WTC11 (cell line): ENCODE measurements at regions not wholly inside any gene's neighbourhood (a gene's known extent, or its start where the extent isn't known, plus 50 kb on each side); places are given as distances from the start of the nearest gene placed in this dataset.

Experiments used
- CBFB ChIP-seq: sonication (generic); formaldehyde crosslinking; IDR thresholded peaks from 2 replicates; pipeline ENCODE4 v1.8.1; 2022; ENCODE audit warnings: mild to moderate bottlenecking, low read depth, missing genetic modification reagents
- GTF2I ChIP-seq: fragments of 250-450 bp; sonication (Bioruptor Pico); conservative IDR thresholded peaks from 2 replicates; pipeline ENCODE4 v1.4.0; 2021; ENCODE audit warnings: mild to moderate bottlenecking
- IRF2 ChIP-seq: sonication (generic); formaldehyde crosslinking; IDR thresholded peaks from 2 replicates; pipeline ENCODE4 v1.8.0; 2022; ENCODE audit warnings: low read depth, missing genetic modification reagents, borderline replicate concordance
- JUN ChIP-seq: sonication (generic); formaldehyde crosslinking; IDR thresholded peaks from 2 replicates; pipeline ENCODE4 v1.8.0; 2023; ENCODE audit warnings: mild to moderate bottlenecking, missing genetic modification reagents
- NFATC4 ChIP-seq: fragments of 250-450 bp; sonication (Bioruptor Pico); IDR thresholded peaks from 2 replicates; pipeline ENCODE4 v1.9.0; 2021; ENCODE audit warnings: mild to moderate bottlenecking
- NFE2L1 ChIP-seq: sonication (generic); formaldehyde crosslinking; IDR thresholded peaks from 2 replicates; pipeline ENCODE4 v1.8.1; 2023; ENCODE audit warnings: missing genetic modification reagents
- TEAD1 ChIP-seq: sonication (generic); formaldehyde crosslinking; IDR thresholded peaks from 2 replicates; pipeline ENCODE4 v1.8.0; 2022; ENCODE audit warnings: mild to moderate bottlenecking, missing genetic modification reagents
- ZBTB21 ChIP-seq: sonication (generic); formaldehyde crosslinking; IDR thresholded peaks from 2 replicates; pipeline ENCODE4 v1.8.1; 2023; ENCODE audit warnings: mild to moderate bottlenecking, missing genetic modification reagents, borderline replicate concordance
- ZNF121 ChIP-seq: sonication (generic); formaldehyde crosslinking; IDR thresholded peaks from 2 replicates; pipeline ENCODE4 v1.8.0; 2023; ENCODE audit warnings: missing genetic modification reagents
- ZNF219 ChIP-seq: sonication (generic); formaldehyde crosslinking; IDR thresholded peaks from 2 replicates; pipeline ENCODE4 v1.8.0; 2023; ENCODE audit warnings: missing genetic modification reagents, mild to moderate bottlenecking, borderline replicate concordance
- ZNF232 ChIP-seq: sonication (generic); formaldehyde crosslinking; IDR thresholded peaks from 2 replicates; pipeline ENCODE4 v1.8.0; 2022; ENCODE audit warnings: mild to moderate bottlenecking, missing genetic modification reagents
- ZNF317 ChIP-seq: sonication (generic); formaldehyde crosslinking; IDR thresholded peaks from 2 replicates; pipeline ENCODE4 v1.8.1; 2023; ENCODE audit warnings: low read depth, mild to moderate bottlenecking, moderate library complexity, missing genetic modification reagents, borderline replicate concordance
- TF ChIP-seq, protein P1 (sequence below): fragments of 250-450 bp; sonication (Bioruptor Pico); IDR thresholded peaks from 2 replicates; pipeline ENCODE4 v1.8.0; 2021; ENCODE audit warnings: mild to moderate bottlenecking
- TF ChIP-seq, protein P2 (sequence below): sonication (generic); formaldehyde crosslinking; conservative IDR thresholded peaks from 2 replicates; pipeline ENCODE4 v1.8.1; 2023; ENCODE audit warnings: mild to moderate bottlenecking, low read depth, missing genetic modification reagents, moderate library complexity
- TF ChIP-seq, protein P3 (sequence below): fragments of 250-450 bp; sonication (Bioruptor Pico); IDR thresholded peaks from 2 replicates; pipeline ENCODE4 v1.9.0; 2021; ENCODE audit warnings: mild to moderate bottlenecking
- TF ChIP-seq, protein P4 (sequence below): fragments of 250-450 bp; sonication (Bioruptor Pico); IDR thresholded peaks from 2 replicates; pipeline ENCODE4 v2.1.2; 2022; ENCODE audit warnings: mild to moderate bottlenecking, moderate library complexity
- TF ChIP-seq, protein P5 (sequence below): sonication (generic); formaldehyde crosslinking; IDR thresholded peaks from 2 replicates; pipeline ENCODE4 v1.8.1; 2023; ENCODE audit warnings: mild to moderate bottlenecking, missing genetic modification reagents
- TF ChIP-seq, protein P6 (sequence below): fragments of 250-450 bp; sonication (Bioruptor Pico); IDR thresholded peaks from 2 replicates; pipeline ENCODE4 v1.9.0; 2021; ENCODE audit warnings: mild to moderate bottlenecking, borderline replicate concordance
- TF ChIP-seq, protein P7 (sequence below): sonication (generic); formaldehyde crosslinking; IDR thresholded peaks from 2 replicates; pipeline ENCODE4 v1.8.1; 2023; ENCODE audit warnings: mild to moderate bottlenecking, missing genetic modification reagents, borderline replicate concordance

DNA sequence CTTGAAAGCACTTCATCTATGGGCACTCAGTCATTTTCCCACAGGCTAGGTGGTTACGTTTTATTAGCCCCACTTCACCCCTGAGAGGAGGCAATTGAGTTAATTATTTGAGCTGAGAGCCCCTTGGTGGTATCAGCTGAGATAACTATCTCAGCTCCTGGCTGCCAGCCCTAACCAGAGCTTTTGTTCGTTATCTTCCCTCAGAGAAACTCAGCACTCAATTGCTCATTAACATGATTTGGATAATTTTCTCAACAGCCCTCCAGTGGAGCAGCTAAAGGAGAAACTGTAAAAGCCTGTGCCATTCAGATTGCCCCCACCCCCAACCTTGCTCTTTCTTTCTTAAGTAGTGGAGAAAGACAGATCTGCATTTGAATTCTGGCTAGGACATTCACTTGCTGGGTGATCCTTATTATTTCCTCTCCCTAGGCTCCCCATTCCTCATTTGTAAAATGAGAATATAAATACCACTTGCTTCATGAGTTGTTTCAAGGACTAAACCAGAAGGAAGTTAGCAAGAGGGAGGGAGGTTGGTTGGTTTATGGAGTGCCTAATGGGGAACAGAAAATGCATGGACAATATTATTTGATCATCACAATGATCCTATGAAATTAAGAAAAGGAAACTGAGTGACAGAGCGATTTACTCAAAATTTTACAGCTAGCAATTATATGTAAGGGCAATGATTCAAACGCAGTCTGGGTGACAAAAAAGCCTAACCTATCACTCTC, 218.7 kb upstream of the FGGY start (continued):
- TF ChIP-seq, protein P1, sequence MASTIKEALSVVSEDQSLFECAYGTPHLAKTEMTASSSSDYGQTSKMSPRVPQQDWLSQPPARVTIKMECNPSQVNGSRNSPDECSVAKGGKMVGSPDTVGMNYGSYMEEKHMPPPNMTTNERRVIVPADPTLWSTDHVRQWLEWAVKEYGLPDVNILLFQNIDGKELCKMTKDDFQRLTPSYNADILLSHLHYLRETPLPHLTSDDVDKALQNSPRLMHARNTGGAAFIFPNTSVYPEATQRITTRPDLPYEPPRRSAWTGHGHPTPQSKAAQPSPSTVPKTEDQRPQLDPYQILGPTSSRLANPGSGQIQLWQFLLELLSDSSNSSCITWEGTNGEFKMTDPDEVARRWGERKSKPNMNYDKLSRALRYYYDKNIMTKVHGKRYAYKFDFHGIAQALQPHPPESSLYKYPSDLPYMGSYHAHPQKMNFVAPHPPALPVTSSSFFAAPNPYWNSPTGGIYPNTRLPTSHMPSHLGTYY, result no peak
- TF ChIP-seq NFE2L1 (CRISPR knock-in tag), result 0 out of 2 replicates have a peak, but pooled peaks have one; percentile 28
- TF ChIP-seq, protein P2, sequence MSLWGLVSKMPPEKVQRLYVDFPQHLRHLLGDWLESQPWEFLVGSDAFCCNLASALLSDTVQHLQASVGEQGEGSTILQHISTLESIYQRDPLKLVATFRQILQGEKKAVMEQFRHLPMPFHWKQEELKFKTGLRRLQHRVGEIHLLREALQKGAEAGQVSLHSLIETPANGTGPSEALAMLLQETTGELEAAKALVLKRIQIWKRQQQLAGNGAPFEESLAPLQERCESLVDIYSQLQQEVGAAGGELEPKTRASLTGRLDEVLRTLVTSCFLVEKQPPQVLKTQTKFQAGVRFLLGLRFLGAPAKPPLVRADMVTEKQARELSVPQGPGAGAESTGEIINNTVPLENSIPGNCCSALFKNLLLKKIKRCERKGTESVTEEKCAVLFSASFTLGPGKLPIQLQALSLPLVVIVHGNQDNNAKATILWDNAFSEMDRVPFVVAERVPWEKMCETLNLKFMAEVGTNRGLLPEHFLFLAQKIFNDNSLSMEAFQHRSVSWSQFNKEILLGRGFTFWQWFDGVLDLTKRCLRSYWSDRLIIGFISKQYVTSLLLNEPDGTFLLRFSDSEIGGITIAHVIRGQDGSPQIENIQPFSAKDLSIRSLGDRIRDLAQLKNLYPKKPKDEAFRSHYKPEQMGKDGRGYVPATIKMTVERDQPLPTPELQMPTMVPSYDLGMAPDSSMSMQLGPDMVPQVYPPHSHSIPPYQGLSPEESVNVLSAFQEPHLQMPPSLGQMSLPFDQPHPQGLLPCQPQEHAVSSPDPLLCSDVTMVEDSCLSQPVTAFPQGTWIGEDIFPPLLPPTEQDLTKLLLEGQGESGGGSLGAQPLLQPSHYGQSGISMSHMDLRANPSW, result no peak
- TF ChIP-seq, protein P3, sequence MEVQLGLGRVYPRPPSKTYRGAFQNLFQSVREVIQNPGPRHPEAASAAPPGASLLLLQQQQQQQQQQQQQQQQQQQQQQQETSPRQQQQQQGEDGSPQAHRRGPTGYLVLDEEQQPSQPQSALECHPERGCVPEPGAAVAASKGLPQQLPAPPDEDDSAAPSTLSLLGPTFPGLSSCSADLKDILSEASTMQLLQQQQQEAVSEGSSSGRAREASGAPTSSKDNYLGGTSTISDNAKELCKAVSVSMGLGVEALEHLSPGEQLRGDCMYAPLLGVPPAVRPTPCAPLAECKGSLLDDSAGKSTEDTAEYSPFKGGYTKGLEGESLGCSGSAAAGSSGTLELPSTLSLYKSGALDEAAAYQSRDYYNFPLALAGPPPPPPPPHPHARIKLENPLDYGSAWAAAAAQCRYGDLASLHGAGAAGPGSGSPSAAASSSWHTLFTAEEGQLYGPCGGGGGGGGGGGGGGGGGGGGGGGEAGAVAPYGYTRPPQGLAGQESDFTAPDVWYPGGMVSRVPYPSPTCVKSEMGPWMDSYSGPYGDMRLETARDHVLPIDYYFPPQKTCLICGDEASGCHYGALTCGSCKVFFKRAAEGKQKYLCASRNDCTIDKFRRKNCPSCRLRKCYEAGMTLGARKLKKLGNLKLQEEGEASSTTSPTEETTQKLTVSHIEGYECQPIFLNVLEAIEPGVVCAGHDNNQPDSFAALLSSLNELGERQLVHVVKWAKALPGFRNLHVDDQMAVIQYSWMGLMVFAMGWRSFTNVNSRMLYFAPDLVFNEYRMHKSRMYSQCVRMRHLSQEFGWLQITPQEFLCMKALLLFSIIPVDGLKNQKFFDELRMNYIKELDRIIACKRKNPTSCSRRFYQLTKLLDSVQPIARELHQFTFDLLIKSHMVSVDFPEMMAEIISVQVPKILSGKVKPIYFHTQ (CRISPR knock-in tag), result 0 out of 2 replicates have a peak, but pooled peaks have one; percentile 52
- no peak for TF ChIP-seq ZNF219 (CRISPR knock-in tag)
- TF ChIP-seq, protein P4, sequence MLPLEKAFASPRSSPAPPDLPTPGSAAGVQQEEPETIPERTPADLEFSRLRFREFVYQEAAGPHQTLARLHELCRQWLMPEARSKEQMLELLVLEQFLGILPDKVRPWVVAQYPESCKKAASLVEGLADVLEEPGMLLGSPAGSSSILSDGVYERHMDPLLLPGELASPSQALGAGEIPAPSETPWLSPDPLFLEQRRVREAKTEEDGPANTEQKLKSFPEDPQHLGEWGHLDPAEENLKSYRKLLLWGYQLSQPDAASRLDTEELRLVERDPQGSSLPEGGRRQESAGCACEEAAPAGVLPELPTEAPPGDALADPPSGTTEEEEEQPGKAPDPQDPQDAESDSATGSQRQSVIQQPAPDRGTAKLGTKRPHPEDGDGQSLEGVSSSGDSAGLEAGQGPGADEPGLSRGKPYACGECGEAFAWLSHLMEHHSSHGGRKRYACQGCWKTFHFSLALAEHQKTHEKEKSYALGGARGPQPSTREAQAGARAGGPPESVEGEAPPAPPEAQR (CRISPR knock-in tag), result no peak
- TF ChIP-seq ZNF232 (CRISPR knock-in tag), result peak; percentile 65; the same call in 1 of the 2 replicates
- TF ChIP-seq TEAD1 (CRISPR knock-in tag), result peak; percentile 86
- TF ChIP-seq, protein P5, sequence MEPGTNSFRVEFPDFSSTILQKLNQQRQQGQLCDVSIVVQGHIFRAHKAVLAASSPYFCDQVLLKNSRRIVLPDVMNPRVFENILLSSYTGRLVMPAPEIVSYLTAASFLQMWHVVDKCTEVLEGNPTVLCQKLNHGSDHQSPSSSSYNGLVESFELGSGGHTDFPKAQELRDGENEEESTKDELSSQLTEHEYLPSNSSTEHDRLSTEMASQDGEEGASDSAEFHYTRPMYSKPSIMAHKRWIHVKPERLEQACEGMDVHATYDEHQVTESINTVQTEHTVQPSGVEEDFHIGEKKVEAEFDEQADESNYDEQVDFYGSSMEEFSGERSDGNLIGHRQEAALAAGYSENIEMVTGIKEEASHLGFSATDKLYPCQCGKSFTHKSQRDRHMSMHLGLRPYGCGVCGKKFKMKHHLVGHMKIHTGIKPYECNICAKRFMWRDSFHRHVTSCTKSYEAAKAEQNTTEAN (CRISPR knock-in tag), result 0 out of 2 replicates have a peak, but pooled peaks have one; percentile 58
- no peak for TF ChIP-seq ZNF121
- no peak for TF ChIP-seq NFATC4 (CRISPR knock-in tag)
- no peak for TF ChIP-seq GTF2I
- no peak for TF ChIP-seq IRF2
- TF ChIP-seq JUN (CRISPR knock-in tag), result no peak
- TF ChIP-seq, protein P6, sequence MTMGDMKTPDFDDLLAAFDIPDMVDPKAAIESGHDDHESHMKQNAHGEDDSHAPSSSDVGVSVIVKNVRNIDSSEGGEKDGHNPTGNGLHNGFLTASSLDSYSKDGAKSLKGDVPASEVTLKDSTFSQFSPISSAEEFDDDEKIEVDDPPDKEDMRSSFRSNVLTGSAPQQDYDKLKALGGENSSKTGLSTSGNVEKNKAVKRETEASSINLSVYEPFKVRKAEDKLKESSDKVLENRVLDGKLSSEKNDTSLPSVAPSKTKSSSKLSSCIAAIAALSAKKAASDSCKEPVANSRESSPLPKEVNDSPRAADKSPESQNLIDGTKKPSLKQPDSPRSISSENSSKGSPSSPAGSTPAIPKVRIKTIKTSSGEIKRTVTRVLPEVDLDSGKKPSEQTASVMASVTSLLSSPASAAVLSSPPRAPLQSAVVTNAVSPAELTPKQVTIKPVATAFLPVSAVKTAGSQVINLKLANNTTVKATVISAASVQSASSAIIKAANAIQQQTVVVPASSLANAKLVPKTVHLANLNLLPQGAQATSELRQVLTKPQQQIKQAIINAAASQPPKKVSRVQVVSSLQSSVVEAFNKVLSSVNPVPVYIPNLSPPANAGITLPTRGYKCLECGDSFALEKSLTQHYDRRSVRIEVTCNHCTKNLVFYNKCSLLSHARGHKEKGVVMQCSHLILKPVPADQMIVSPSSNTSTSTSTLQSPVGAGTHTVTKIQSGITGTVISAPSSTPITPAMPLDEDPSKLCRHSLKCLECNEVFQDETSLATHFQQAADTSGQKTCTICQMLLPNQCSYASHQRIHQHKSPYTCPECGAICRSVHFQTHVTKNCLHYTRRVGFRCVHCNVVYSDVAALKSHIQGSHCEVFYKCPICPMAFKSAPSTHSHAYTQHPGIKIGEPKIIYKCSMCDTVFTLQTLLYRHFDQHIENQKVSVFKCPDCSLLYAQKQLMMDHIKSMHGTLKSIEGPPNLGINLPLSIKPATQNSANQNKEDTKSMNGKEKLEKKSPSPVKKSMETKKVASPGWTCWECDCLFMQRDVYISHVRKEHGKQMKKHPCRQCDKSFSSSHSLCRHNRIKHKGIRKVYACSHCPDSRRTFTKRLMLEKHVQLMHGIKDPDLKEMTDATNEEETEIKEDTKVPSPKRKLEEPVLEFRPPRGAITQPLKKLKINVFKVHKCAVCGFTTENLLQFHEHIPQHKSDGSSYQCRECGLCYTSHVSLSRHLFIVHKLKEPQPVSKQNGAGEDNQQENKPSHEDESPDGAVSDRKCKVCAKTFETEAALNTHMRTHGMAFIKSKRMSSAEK (CRISPR knock-in tag), result no peak
- peak; percentile 82 for TF ChIP-seq CBFB (CRISPR knock-in tag)
- TF ChIP-seq ZBTB21 (CRISPR knock-in tag), result no peak
- TF ChIP-seq ZNF317 (CRISPR knock-in tag), result no peak
- TF ChIP-seq, protein P7, sequence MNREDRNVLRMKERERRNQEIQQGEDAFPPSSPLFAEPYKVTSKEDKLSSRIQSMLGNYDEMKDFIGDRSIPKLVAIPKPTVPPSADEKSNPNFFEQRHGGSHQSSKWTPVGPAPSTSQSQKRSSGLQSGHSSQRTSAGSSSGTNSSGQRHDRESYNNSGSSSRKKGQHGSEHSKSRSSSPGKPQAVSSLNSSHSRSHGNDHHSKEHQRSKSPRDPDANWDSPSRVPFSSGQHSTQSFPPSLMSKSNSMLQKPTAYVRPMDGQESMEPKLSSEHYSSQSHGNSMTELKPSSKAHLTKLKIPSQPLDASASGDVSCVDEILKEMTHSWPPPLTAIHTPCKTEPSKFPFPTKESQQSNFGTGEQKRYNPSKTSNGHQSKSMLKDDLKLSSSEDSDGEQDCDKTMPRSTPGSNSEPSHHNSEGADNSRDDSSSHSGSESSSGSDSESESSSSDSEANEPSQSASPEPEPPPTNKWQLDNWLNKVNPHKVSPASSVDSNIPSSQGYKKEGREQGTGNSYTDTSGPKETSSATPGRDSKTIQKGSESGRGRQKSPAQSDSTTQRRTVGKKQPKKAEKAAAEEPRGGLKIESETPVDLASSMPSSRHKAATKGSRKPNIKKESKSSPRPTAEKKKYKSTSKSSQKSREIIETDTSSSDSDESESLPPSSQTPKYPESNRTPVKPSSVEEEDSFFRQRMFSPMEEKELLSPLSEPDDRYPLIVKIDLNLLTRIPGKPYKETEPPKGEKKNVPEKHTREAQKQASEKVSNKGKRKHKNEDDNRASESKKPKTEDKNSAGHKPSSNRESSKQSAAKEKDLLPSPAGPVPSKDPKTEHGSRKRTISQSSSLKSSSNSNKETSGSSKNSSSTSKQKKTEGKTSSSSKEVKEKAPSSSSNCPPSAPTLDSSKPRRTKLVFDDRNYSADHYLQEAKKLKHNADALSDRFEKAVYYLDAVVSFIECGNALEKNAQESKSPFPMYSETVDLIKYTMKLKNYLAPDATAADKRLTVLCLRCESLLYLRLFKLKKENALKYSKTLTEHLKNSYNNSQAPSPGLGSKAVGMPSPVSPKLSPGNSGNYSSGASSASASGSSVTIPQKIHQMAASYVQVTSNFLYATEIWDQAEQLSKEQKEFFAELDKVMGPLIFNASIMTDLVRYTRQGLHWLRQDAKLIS (CRISPR knock-in tag), result no peak
